NCI-H1417 (cell line): ENCODE measurements at regions not wholly inside any gene's neighbourhood (a gene's known extent, or its start where the extent isn't known, plus 50 kb on each side); places are given as distances from the start of the nearest gene placed in this dataset.
"Not testable (repeated sequence)": the region's sequence is repeated elsewhere in the genome, so short reads cannot be mapped to it uniquely, and the experiment has no call there.

Source experiments
- DNase-seq, 3 experiments: peaks; one replicate each; lab custom pipeline; 2025; lab: John Stamatoyannopoulos, UW

GRCh38 chr14:25699981-25700380 is 650.0 kb upstream of the STXBP6 start:
- DNase-seq: no peak

GRCh38 chr14:25698111-25698510 is 648.2 kb upstream of the STXBP6 start:
- no peak for DNase-seq

GRCh38 chr14:25696176-25696575 is 646.2 kb upstream of the STXBP6 start:
- DNase-seq: no peak

DNA sequence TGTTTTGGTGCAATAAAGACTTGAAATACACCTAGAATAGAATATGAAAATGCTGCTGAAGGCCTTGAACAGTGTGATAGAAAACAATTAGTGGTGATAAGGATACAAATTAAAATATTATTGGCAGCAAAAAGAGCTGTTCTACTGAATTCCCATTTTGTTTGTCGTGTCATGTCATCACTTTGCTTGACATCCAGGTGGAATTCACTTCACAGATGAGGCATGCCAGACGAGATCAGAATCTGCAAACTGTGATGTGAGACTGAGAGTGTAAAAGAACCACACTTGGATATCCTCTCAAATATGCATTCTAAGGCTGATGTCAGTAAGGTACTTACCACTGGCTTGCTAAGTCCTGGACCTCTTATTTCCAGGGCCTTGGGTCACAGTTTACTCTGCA is 635.1 kb upstream of the STXBP6 start:
- DNase-seq: no peak

DNA sequence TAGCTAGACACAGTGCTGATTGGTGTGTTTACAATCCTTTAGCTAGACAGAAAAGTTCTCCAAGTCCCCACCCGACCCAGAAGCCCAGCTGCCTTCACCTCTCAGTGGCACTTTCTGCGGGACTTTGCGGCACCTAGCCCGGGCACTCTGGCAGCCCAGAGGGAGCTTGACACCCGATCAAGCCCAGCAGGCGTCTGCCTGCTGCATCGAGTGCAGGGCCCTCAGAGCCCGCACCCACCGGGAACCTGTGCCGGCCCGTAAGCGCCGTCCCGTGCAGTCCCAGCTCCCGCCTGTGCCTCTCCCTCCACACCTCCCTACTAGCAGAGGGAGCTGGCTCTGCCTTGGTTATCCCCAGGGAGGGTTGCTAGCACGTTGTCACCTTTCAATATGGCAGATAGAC is 631.0 kb upstream of the STXBP6 start:
- no peak for DNase-seq

DNA sequence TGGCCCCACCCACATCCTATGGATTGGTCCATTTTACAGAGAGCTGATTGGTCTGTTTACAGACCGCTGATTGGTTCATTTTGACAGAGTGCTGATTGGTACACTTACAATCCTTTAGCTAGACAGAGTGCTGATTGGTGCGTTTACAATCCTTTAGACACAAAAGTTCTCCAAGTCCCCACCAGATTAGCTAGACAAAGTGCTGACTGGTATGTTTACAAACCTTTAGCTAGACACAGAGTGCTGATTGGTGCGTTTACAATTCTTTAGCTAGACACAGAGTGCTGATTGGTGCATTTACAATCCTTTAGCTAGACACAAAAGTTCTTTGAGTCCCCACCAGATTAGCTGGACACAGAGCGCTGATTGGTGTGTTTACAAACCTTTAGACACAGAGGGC is 630.6 kb upstream of the STXBP6 start:
- DNase-seq: not testable (repeated sequence)

DNA sequence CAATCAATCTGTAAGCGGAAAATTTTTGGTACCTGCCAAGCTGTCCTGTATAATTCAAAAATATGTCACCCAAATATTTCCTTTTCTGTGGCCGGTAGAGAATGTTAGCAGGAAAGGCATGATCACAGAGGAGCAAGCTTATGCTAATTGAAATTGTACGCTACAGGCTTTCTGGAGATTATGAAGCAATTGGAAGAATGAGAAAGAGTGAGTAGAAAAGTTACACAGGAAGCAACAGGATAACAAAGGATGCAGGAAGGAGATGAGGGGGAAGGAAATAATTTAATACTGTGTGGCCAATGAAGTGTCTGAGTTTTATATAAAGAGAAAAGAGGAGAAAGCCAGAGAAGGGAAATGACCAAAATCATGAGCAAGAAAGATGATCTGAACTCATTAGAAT is 627.2 kb upstream of the STXBP6 start:
- DNase-seq: no peak

- no peak for DNase-seq
Observed at GRCh38 chr14:25667387-25667786, 617.4 kb upstream of the STXBP6 start.

GRCh38 chr14:25666877-25667276 is 616.9 kb upstream of the STXBP6 start:
- no peak for DNase-seq

GRCh38 chr14:25658988-25659387 is 609.0 kb upstream of the STXBP6 start:
- peak in 2 of 3 experiments; percentile 22 for DNase-seq

GRCh38 chr14:25630447-25630846 is 580.5 kb upstream of the STXBP6 start:
- no peak for DNase-seq

DNA sequence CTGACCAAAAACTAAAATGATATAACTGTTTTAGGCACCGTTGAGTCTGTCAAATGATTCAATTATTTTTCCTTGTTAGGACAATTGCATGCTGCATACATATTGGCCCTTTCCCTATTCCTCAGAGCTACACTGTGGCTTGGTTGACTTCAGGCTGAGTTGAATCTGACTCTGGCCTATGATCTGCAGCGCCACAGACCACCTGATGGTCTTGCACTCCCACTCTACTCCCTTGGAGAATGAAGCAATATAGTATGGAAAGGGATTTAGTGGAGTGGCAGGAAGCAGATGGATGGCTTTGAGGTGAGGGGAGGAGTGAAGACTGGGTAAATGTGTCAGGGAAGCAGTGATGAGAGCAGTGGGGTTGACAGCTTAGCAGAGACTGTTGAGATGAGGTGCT is 579.0 kb upstream of the STXBP6 start:
- no peak for DNase-seq

- DNase-seq: no peak
Observed at GRCh38 chr14:25628390-25628789, 578.4 kb upstream of the STXBP6 start.

GRCh38 chr14:25626986-25627385 is 577.0 kb upstream of the STXBP6 start:
- no peak for DNase-seq

- DNase-seq: peak; percentile 4 to 74 (median 55)
Observed at GRCh38 chr14:25622763-25623162, 572.8 kb upstream of the STXBP6 start.

GRCh38 chr14:25620515-25620914 is 570.6 kb upstream of the STXBP6 start:
- no peak for DNase-seq

- DNase-seq: no peak
Observed at GRCh38 chr14:25615174-25615573, 565.2 kb upstream of the STXBP6 start.

DNA sequence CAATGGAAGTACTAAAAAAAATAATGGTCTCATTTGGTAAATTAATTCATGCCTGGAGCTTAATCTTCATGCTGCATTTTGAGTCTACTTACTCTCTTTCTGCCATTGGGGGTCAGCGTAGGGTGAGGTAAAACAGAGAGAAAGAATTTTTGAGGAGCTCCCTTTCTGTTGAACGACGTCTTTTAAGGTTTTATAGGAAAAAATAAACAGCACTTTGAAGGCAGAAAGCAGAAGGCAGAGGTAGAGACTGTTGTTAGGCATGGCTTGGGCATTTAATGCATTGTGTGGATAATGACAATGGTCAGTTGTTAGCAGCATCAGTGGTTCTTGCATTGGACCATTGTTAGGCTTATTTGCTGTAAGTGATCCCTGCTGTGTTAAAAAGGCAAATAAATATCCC is 557.2 kb upstream of the STXBP6 start:
- peak in 2 of 3 experiments; percentile 29 to 68 for DNase-seq

DNA sequence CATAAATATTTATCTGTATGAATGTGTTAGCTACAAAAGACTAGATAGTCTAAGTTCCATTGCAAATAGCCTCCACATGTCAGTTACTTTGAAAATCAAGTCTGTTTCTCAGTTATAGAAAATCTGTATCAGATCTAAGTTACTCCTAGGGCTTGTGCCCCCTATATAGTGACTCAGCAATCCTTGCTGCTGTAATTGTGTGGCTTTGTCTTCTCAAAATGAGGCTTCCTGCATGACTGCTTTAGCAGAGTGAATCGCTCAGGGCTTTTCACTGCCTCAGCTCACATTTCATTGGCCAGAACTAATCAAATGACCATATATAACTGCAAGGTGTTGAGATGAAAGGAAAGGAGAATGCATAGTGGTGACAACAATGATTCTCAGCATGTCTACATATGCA is 552.2 kb upstream of the STXBP6 start:
- DNase-seq: no peak

DNA sequence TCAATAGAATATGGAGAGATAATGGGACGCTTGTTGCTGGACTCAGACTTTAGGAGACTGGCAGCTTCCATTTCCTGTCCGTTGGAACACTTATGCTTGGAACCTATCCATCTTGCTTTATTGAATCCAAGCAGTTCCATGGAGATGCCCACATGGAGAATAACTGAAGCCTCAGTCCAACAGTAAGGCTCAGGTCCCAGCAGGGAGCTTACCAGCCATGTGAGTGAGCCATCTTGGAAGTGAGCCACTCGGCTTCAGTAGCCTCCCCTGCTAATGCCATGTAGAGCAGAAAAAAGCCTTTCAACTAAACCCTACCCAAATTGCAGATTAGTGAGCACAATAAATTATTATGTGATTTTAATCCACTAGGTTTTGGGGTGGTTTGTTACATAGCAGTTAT is 538.8 kb upstream of the STXBP6 start:
- DNase-seq: no peak

- peak in 1 of 3 experiments; percentile 17 for DNase-seq
Observed at GRCh38 chr14:25574628-25575325, 524.8 kb upstream of the STXBP6 start.

DNA sequence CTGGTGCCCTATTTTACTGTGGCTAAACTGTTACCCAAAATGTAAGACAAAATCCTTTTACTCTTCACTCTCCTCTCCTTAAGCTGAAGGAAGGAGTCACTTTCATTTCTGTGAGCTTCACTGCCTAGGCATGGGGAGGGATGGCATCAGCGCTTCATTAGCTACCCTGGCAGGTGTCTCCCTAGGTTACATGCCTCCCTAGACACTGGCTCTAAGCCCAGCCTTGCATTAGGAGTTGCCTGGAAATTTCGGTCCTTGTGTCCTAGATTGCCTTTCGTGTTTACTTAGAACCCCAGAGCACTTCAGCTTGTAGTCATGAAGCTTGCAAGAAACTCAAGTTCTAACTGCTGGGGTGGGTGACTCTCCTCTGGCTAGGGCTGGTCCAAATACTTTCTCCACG is 520.5 kb upstream of the STXBP6 start:
- DNase-seq: no peak

DNA sequence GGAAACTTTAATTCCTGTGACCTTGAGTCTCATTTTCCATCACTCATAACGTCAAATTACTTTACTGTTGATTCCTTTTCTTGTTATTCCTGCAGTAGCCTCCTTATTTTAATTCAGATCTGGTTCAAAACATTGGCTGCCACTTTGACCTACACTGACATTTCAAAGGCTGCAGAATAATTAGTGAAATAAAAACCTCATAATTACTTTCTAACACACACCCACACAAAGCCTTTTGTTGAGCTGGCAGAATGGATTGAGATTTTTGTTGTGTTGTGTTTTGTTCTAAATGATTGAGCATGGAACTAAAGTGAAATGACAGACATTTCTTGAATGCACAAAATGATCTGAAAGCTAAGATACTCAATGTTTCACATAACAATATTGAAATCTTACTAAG is 507.5 kb upstream of the STXBP6 start:
- peak in 1 of 3 experiments; percentile 12 for DNase-seq

DNA sequence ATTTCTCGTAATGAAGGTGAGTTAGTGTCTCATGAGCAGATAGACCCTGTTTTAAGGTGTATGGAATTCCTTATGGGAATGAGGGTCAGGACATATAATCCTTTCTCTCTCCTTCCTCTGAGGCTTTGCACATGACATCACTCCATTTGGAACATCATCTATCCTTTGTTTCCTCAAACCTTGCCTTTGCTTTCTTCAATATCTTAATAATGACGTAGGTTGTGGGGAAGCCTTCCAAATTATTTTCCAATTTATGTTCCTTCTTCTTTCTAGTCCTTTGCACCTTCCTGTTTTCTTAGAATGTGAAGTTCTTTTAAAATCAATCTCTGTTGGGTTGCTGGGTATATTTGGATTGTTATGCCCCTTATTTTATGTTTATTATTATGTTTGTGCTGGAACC is 502.9 kb upstream of the STXBP6 start:
- no peak for DNase-seq
